ENCODE measurements at regions not wholly inside any gene's neighbourhood (a gene's known extent, or its start where the extent isn't known, plus 50 kb on each side); places are given as distances from the start of the nearest gene placed in this dataset.

DNA sequence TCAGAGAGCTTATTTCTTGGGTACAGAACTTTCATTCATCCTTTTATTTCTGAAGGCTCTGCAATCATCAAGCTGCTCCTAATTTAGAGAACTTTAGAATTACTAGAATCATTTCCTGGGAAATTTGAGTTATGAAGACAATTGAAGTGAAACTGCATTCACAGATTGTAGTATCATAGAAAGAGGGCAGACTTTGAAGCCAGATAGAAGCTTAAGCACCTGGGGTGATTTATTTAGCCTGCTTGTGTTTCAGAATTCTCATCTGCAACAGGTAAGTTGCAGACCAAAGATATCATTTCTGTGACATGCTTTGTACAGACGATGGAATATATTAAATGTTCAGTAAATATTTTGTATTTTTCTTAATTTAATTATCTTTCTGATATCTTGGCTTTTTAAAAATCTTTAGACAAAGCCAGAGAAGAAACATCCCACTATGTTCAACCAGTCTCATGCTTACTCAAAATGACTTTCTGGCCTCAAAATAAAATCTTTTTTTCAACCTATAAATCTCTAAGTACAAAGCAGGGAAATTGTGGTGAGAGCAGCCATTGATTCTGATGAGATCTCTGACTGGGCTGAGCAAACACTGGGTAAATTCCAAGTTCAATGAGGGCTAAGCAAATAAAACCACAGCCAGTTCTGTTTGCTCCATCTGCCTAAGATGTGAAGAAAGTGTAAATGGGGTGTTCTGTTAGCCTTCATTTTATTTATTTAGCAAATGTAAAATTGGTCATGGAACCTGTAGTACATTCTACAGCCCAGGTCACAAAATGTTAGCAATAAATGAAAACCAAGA is 264.7 kb upstream of the CCNG1 start:
- 44 to 54% methylated on average over 1 of the region's 1 CpG for WGBS, 2 donors (ENCODE audit: low coverage in 1 of 2)
- no peak for ATAC-seq

DNA sequence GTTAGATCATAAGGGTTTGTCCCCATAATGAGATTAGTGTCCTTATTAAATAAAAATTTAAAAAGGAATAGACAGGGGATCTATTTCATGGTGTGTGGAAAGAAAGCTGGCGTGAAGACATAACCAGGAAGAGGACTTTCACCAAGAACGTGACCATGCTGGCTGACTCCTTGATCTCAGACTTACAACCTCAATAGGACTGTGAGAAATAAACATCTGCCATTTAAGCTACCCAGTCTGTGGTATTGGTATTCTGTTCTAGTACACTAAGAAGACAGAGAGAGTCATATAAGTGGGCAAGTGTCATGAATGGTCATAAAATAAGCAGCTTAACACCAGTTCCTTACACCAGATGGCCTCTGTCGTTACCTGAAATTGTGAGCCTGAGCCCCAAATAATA is 259.4 kb upstream of the CCNG1 start:
- Histone ChIP-seq H3K27me3 (no peaks in the 10 kb centered on the region), H3K4me3 (no peak overlapping the region), H3K27ac (no peak overlapping the region), H3K9me3 (no peaks in the 10 kb centered on the region), H3K4me1 (no peaks in the 10 kb centered on the region), H3K36me3 (no peaks in the 10 kb centered on the region)
- no peak for TF ChIP-seq POLR2A (IDR thresholded peaks at IDR 0.05)
- TF ChIP-seq, protein P1, sequence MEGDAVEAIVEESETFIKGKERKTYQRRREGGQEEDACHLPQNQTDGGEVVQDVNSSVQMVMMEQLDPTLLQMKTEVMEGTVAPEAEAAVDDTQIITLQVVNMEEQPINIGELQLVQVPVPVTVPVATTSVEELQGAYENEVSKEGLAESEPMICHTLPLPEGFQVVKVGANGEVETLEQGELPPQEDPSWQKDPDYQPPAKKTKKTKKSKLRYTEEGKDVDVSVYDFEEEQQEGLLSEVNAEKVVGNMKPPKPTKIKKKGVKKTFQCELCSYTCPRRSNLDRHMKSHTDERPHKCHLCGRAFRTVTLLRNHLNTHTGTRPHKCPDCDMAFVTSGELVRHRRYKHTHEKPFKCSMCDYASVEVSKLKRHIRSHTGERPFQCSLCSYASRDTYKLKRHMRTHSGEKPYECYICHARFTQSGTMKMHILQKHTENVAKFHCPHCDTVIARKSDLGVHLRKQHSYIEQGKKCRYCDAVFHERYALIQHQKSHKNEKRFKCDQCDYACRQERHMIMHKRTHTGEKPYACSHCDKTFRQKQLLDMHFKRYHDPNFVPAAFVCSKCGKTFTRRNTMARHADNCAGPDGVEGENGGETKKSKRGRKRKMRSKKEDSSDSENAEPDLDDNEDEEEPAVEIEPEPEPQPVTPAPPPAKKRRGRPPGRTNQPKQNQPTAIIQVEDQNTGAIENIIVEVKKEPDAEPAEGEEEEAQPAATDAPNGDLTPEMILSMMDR (IDR thresholded peaks at IDR 0.05) = no peak
- no peak for ATAC-seq
- WGBS, 2 donors (ENCODE audit: low coverage in 1 of 2) = 56 to 60% methylated on average over 3 of the region's 3 CpGs

More for the DNA sequence above, 264.7 kb upstream of the CCNG1 start:
- no peaks in the 10 kb centered on the region for H3K4me1 ChIP-seq
- no peaks in the 10 kb centered on the region for H3K36me3 ChIP-seq
- no peaks in the 10 kb centered on the region for H3K27me3 ChIP-seq
- no peak overlapping the region for H3K4me3 ChIP-seq
- peaks cover 0 to 7% (median 0%) of the 10 kb centered on the region in 3 donors for H3K9me3 ChIP-seq
- TF ChIP-seq POLR2AphosphoS5 (IDR thresholded peaks at IDR 0.05) (no peak), EP300 (IDR thresholded peaks at IDR 0.05) (no peak), POLR2A (IDR thresholded peaks at IDR 0.05) (no peak)
- TF ChIP-seq, protein P1 (IDR thresholded peaks at IDR 0.05) = no peak
- no peak overlapping the region for H3K27ac ChIP-seq

DNA sequence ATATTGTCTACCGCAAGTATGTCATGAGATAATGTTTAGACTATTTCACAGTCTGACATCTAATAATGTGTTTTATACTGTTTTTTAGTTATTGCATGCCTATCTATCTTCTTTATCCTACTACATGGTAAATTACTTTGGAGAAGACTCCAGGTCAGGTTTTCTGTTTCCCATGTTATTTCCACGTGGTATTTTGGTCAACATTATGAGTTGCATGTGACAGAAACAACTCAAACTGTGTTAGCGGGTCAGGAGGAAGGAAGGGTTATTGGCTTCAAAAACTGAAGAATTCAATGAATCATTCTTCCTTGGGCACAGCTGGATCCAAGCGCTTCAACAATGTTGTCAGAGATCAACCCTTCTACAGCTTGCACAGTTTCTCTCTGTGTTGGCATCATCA is 252.1 kb upstream of the CCNG1 start:
- 81 to 90% methylated on average over 2 to 3 of the region's 4 CpGs for WGBS, 2 donors (ENCODE audit: low coverage in 1 of 2)
- Histone ChIP-seq H3K36me3 (no peaks in the 10 kb centered on the region), H3K27ac (no peak overlapping the region), H3K4me3 (no peak overlapping the region), H3K9me3 (no peaks in the 10 kb centered on the region), H3K27me3 (no peaks in the 10 kb centered on the region), H3K4me1 (no peaks in the 10 kb centered on the region)
- TF ChIP-seq, protein P1 (IDR thresholded peaks at IDR 0.05) = no peak
- TF ChIP-seq POLR2AphosphoS5 (IDR thresholded peaks at IDR 0.05) = no peak
- no peak for TF ChIP-seq EP300 (IDR thresholded peaks at IDR 0.05)
- no peak for TF ChIP-seq POLR2A (IDR thresholded peaks at IDR 0.05)
- no peak for ATAC-seq

DNA sequence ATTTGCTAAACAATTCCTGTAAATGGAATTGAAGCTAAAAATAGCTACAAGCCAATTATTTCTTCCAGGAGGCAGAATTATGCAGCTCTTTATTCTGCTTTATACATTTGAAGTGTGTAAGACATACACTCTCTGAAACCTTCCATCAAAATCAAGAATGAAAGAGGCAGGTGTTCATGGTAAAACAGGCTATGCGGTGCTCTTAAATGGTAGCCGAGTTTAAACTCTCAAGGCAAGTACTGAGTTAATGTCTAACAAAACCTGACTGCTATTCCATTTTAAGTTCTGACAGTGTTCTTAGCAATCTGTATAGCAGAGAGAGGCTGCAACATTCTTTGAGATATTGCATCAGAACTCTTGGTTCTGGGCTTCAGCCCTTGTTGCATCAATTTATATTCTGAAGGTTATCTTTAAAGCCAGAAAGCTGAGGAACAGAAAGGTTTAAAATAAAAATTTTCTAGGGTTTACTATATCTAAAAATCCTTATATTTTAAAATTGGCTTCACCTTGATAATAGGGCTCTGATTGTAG is 248.3 kb upstream of the CCNG1 start:
- Histone ChIP-seq H3K27ac (no peak overlapping the region), H3K27me3 (no peaks in the 10 kb centered on the region), H3K4me3 (no peak overlapping the region), H3K4me1 (no peaks in the 10 kb centered on the region), H3K9me3 (no peaks in the 10 kb centered on the region), H3K36me3 (no peaks in the 10 kb centered on the region)
- TF ChIP-seq POLR2A (IDR thresholded peaks at IDR 0.05) (no peak), EP300 (IDR thresholded peaks at IDR 0.05) (no peak), POLR2AphosphoS5 (IDR thresholded peaks at IDR 0.05) (no peak)
- TF ChIP-seq, protein P1 (IDR thresholded peaks at IDR 0.05) = no peak
- no peak for ATAC-seq
- WGBS, 2 donors (ENCODE audit: low coverage in 1 of 2) = 72 to 88% methylated on average over 2 of the region's 2 CpGs

DNA sequence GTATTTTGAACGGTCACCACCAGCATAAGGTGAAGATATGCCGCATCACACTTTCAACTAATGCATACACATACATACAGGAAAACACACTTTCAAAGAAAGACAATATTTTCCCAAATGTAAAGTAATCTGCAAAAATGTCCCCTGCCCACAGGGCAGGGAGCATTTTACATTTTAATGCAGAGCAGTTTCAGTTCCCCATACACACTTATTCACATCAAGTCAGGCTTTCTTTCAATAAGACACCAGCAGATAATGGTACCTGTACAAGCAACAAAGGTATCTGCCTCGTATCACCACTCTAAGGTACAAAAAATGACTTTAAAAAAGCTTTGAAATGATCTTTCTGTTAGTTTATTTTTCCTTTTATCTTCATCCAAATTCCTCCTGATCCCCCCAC is 247.1 kb upstream of the CCNG1 start:
- Histone ChIP-seq H3K9me3 (no peaks in the 10 kb centered on the region), H3K4me3 (no peak overlapping the region), H3K27me3 (no peaks in the 10 kb centered on the region), H3K36me3 (no peaks in the 10 kb centered on the region), H3K27ac (no peak overlapping the region), H3K4me1 (no peaks in the 10 kb centered on the region)
- no peak for ATAC-seq
- 53 to 71% methylated on average over 3 of the region's 3 CpGs for WGBS, 2 donors (ENCODE audit: low coverage in 1 of 2)
- TF ChIP-seq POLR2A (IDR thresholded peaks at IDR 0.05) (no peak), EP300 (IDR thresholded peaks at IDR 0.05) (no peak), POLR2AphosphoS5 (IDR thresholded peaks at IDR 0.05) (no peak)
- TF ChIP-seq, protein P1 (IDR thresholded peaks at IDR 0.05) = no peak
